Activated CD4-positive, alpha-beta T cell treated with anti-CD3 and anti-CD28 coated beads for 24 hours (primary cell): ENCODE measurements at regions not wholly inside any gene's neighbourhood (a gene's known extent, or its start where the extent isn't known, plus 50 kb on each side); places are given as distances from the start of the nearest gene placed in this dataset.
"Not testable (repeated sequence)": the region's sequence is repeated elsewhere in the genome, so short reads cannot be mapped to it uniquely, and the experiment has no call there.

Experiments
- DNase-seq, 2 donors: peaks; one replicate each; pipeline ENCODE4 v3.0.0-alpha.2; 2020; ENCODE audit warnings: low read depth in 2 of 2

DNA sequence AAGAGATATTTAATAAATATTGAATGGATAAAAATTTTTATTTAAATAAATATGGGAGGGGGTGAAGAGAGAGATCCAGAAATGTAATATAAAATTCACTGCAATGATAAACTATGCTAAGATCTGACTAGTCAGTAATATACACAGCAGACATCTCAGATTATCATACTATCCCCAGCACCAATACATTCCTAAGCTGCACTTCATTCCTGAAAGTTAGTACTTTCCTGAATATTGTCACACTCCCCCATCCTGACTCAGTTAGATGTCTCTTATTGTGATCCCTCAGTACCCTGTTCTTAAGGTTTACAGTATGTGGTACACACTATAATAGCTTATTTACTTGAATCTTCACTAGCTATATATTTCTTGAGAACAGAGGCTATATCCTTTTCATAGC lies 88.3 kb upstream of the KCNQ5 start:
- no peak for DNase-seq

DNA sequence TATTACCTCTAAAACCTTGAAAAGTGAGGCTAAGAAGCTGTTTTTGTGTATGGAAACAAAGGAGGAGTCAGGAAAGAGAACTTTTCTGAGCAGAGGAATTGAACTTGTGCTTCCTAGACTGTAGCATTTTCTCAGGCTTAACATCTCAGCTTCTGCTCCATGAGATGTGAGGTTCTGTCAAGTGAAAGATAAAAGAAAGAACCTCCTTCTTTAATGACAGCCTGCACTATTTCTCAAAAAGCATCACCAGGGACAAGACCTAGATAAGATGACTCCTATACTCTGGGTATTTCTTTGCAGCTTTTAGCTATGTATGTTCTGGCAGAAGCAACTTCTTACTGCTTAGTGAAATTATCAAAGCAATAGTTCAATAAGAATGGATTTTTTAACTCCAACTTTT lies 87.6 kb upstream of the KCNQ5 start:
- DNase-seq: no peak

DNA sequence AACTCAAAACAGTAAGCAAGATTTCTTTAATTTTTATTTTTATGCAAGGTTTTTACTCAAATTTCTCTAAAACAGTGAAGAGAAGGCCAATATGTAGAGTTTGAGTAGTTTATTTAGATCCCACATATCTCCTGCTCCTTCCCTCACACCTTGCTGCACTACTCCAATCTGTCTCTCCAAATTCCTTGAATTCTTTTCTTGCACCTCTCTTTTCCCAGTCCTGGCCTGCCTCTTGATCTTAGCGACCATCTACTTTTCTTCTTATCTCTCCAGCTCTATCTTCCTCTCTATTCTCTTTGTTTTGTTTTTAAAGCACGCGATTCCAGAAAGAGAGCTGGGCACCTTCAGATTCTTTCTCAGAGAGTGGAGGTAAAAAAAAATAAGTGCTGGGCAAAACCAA lies 86.7 kb upstream of the KCNQ5 start:
- DNase-seq: no peak

DNA sequence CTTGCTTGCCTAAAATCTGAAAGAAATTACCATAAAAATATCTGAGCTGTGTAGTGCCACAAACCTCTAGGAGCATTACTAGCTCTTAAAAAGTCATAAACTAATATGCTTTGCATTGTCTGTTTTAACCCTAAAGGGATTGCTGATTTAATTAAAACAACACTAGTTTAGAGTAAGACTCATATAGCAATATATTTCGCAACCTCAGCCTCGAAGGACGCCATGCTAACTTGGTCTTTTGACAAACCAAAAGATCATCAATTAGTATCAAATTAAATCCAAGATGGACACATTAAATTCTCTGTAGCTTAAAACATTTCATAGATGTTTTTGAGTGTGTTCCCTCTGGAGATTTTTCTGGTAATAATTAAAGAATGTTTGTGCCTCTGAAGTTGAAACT lies 74.8 kb upstream of the KCNQ5 start:
- no peak for DNase-seq

DNA sequence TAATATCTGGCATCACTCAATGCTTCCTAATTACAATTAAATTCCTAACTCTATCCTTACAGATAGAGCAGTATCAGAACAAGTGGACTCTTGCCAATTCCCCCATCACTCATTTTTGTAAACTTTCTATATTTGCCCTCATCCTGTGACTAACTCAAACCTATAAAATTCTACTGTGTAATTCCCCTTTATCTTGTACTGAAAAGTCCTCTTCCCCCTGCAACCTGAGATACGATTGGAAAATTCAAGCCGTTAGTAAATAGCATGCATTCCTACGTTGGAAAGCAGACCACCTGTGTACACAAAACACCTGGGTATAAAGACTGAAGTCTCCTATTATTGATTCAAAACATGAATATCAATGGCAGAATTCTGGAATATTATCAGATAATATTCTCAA lies 70.4 kb upstream of the KCNQ5 start:
- DNase-seq: no peak

DNA sequence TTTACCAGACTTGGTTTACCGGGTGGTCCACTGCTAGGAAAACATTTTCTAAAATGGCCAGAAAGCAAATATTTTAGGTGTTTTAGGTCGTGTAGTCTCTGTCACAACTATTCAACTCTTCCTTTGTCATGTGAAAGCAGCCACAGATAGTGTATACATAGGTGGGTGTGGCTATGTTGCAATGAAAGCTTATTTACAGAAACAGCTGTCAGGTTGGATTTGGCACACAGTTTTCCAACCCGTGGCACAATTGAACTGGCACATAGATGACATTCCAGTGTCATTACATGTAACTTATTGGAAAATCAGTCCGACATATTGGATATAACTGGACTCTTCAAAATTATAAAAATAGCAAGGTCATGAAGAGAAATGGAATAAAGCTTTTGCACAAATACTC lies 68.9 kb upstream of the KCNQ5 start:
- no peak for DNase-seq

DNA sequence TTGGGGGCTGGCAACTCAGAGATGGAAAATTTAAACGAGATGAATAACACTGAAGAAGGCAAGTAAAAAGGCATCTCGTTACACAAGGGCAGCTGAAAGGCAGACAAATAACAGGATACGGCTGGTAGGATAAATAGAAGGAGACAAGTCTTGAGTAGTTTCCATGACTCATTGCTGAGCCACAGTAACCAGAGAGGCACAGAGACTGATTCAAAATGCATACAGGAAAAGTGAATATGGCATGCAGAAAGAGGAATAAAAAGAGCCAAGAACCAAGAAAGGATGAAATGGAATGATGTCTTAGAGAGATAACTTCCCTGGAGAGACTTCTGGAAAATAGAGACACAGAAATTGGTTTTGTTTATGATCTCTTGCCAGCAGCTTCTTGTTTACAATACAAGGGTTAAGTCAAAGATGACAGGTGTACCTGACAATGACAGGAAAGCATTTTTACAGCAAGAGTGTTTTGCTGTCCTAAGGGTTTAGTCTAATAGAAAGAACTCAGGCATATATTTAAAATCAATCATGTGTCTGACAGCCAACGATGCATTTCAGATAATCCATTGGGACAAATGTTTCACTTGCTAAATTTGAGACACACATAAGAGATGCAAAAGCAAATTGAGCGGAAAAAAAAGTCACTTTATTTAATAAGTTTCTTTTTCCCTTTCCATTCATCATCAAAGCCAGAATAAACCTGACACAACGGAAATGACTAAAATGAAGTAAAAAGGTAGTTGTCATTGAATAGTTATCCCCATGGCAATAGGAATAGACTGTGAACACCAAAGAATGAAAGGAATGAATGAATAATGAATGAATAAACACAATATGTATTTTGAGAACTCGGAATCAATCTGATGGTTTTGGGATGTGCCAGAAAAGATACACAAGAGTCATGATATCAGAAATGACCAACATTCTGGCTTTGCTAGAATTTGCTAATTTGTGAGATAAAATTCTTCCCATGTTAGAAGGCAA lies 68.0 kb upstream of the KCNQ5 start:
- no peak for DNase-seq

DNA sequence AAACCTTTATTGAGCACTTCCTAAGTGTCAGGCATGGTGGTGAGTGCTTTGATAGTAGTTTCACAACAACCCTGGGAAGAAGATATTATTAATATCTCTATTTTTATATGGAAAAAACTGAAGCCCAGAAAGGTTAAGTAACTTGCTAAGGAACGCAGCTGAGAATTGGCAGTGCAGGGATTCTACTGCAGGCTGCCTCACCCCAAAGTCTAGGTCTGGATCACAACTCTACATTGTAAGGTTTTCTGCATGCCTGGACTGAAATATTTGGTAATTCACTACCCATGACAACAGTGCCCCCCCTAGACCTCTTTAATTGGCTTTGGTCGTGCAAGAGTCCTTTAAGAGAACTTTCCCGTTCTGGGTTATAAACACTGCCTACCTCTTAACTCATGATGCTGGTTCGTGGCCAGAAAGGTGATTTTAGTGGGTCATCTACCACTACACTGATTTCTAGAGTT lies 67.1 kb upstream of the KCNQ5 start:
- DNase-seq: no peak

DNA sequence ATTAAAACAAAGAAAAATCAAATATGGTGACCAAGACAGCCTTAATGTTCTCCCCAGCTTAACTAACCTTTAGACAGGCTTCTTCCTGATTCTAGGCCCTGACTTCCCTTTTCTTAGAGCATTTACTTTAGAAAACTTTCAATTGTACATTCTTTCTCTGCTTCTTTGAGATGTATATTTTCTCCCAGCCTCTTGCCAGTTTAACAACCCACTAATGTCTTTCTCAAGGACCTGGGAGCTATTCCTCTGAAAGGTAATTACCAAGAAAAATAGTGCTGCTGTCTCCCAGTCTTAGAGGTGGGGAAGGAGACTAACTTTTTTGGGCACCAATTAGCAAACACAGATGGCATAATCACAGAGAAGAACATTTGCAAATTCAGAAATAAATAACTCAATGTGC lies 62.8 kb upstream of the KCNQ5 start:
- DNase-seq: no peak

DNA sequence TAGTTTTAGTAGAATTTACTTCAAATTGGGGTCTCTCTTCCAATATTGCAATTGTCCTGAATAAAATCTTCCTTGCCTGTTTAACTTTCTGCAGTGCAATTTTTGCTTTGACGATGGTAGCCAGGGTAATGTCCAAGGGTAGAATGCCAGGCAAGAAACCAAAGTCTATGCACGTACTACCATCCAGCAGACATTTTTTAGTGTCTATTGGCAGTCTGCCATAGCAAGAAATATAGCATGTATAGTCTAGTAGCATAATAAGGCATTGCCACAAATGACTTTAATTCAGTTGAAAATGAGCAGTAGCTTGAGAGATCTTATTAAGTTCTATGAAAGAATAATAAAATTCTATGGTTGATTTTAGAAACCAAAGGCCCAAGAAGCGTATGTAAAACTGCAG lies 62.3 kb upstream of the KCNQ5 start:
- DNase-seq: no peak

DNA sequence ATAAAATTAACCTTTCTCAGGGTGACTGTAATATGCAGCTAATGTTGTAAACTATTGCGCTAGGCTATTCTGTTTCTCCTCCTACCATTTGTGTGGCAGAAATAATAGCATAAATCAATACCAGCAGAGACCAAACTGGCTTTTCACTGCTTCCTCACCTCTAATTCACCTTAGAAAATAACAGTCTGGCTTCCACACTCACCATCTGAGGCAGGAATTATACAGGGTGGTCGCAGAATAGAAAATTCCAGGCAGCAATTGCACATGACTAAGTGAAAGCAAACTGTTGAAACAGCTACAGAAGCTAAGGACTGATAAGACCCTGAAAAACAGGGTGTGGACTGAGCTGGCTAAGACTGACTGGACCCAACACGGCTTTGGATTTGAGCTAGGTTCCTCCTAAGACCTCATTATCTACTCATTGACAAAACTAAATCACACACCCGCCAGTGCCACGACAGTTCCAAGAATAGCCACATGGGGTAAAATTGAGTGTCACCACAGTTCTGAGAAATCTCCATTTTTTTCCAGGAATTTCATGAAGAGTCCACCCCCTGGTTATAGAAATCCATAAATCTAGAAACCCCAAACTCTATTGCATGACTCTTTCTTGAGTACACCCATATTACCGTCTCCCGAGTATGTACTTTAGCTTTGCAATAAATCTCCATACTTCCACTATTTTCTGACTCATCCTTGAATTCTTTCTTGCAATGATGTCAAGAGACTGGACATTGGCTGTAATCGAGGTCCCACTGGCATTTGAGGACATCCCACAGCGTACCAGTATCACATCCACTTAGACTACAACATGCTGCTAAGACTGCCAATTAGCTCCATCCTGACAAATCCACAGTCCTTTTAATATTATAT lies 60.9 kb upstream of the KCNQ5 start:
- DNase-seq: no peak

DNA sequence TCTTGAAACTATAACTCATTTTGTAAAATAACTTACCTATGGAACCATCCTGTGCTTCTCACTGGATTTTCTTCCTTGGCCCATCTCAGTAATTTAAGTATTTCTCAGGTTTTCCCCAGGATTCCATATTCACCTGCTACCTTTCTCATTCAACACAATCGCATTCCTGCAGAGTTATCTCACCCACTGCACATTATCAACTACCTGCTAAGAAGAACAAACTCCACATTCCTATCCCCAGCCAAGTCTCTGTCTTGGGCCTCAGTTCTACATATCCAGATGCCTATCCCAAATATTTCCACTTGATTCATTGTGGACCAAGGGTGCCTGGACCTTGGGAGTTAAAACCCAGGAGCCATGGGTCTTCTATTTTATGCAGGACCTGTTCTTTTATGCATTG lies 60.2 kb upstream of the KCNQ5 start:
- DNase-seq: no peak

DNA sequence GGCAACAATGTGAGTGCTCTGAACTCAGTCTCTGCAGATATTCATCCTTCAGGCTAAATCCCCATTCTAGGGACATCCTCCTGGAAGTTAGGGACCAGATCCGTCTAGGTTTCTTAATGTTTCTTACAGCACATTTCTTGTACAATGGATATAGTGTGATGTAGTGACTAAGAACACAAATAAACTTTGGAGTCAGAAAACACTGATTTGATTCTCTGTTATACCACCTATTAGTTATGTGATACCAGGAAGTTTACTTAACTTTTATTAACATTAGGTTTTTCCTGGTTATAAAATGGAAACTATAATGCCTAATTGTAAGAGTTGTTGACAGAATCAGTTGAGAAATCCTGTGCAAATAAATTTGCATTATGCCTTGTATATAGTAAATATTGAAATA lies 57.6 kb upstream of the KCNQ5 start:
- no peak for DNase-seq

DNA sequence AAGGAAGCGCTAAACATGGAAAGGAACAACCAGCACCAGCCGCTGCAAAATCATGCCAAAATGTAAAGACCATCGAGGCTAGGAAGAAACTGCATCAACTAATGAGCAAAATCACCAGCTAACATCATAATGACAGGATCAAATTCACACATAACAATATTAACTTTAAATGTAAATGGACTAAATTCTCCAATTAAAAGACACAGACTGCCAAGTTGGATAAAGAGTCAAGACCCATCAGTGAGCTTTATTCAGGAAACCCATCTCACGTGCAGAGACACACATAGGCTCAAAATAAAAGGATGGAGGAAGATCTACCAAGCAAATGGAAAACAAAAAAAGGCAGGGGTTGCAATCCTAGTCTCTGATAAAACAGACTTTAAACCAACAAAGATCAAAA lies 49.9 kb upstream of the KCNQ5 start:
- DNase-seq: not testable (repeated sequence)
